HepG2 (cell line): ENCODE measurements at regions not wholly inside any gene's neighbourhood (a gene's known extent, or its start where the extent isn't known, plus 50 kb on each side); places are given as distances from the start of the nearest gene placed in this dataset.

Experiments used
- ATF3 ChIP-seq: sonication (generic); formaldehyde crosslinking; IDR thresholded peaks from 2 replicates; pipeline ENCODE4 v1.4.0; 2020; ENCODE audit warnings: missing genetic modification reagents
- BORCS8-MEF2B ChIP-seq: sonication (generic); formaldehyde crosslinking; IDR thresholded peaks from 2 replicates; pipeline ENCODE4 v1.8.0; 2022; ENCODE audit warnings: mild to moderate bottlenecking, missing genetic modification reagents
- CBX5 ChIP-seq: sonication (generic); formaldehyde crosslinking; IDR thresholded peaks from 2 replicates; pipeline ENCODE4 v1.4.0; 2020; ENCODE audit warnings: missing genetic modification reagents, borderline replicate concordance
- DNMT1 ChIP-seq: sonication (generic); formaldehyde crosslinking; IDR thresholded peaks from 2 replicates; pipeline ENCODE4 v1.5.1; 2020; ENCODE audit warnings: mild to moderate bottlenecking, missing genetic modification reagents
- DNMT3B ChIP-seq: conservative IDR thresholded peaks from 2 replicates; pipeline ENCODE4 v1.6.1; 2016; ENCODE audit warnings: missing biosample characterization, control low read depth
- FOXA1 ChIP-seq, 2 experiments: fragments of 450-650 bp in 1 of 2; sonication (generic) in 1 of 2; formaldehyde crosslinking in 1 of 2; IDR thresholded peaks; 2 replicates each; pipeline versions ENCODE4 v1.4.0 to v1.6.1; 2016 to 2020; ENCODE audit warnings: missing genetic modification reagents in 1 of 2
- HNRNPK ChIP-seq: fragments of 200-400 bp; formaldehyde crosslinking; IDR thresholded peaks from 2 replicates; pipeline ENCODE4 v1.6.1; 2018; ENCODE audit warnings: low read length, low read depth, moderate library complexity, mild to moderate bottlenecking; ENCODE audit not compliant: poor library complexity, severe bottlenecking
- HNRNPUL1 ChIP-seq: fragments of 200-400 bp; formaldehyde crosslinking; IDR thresholded peaks from 2 replicates; pipeline ENCODE4 v1.6.1; 2017; ENCODE audit warnings: low read depth, mild to moderate bottlenecking, low read length, moderate library complexity
- KAT8 ChIP-seq: IDR thresholded peaks from 2 replicates; pipeline ENCODE4 v1.6.1; 2016; ENCODE audit warnings: missing genetic modification reagents, missing compliant biosample characterization
- KMT2B ChIP-seq: IDR thresholded peaks from 2 replicates; pipeline ENCODE4 v1.6.1; 2016; ENCODE audit warnings: missing genetic modification reagents, missing compliant biosample characterization
- MYNN ChIP-seq: sonication (generic); formaldehyde crosslinking; IDR thresholded peaks from 2 replicates; pipeline ENCODE4 v1.4.0; 2020; ENCODE audit warnings: mild to moderate bottlenecking, low read depth, missing genetic modification reagents
- POLR2AphosphoS2 ChIP-seq: IDR thresholded peaks from 2 replicates; pipeline ENCODE4 v1.6.1; 2011; ENCODE audit warnings: low read depth, low read length, improper control_type of control experiment
- SATB2 ChIP-seq: sonication (generic); formaldehyde crosslinking; IDR thresholded peaks from 2 replicates; pipeline ENCODE4 v1.5.0; 2020; ENCODE audit warnings: missing genetic modification reagents
- U2AF2 ChIP-seq: fragments of 200-400 bp; formaldehyde crosslinking; IDR thresholded peaks from 2 replicates; pipeline ENCODE4 v1.6.1; 2017; ENCODE audit warnings: low read depth, mild to moderate bottlenecking, low read length
- ZBTB37 ChIP-seq: sonication (generic); formaldehyde crosslinking; IDR thresholded peaks from 2 replicates; pipeline ENCODE4 v1.4.0; 2020; ENCODE audit warnings: mild to moderate bottlenecking, missing genetic modification reagents
- ZBTB7A ChIP-seq: sonication (generic); formaldehyde crosslinking; IDR thresholded peaks from 2 replicates; pipeline ENCODE4 v1.8.0; 2022; ENCODE audit warnings: mild to moderate bottlenecking, missing genetic modification reagents
- ZMYM4 ChIP-seq: sonication (generic); formaldehyde crosslinking; IDR thresholded peaks from 2 replicates; pipeline ENCODE4 v1.8.1; 2023; ENCODE audit warnings: mild to moderate bottlenecking, missing genetic modification reagents
- ZNF101 ChIP-seq: sonication (generic); formaldehyde crosslinking; IDR thresholded peaks from 2 replicates; pipeline ENCODE4 v1.4.0; 2020; ENCODE audit warnings: mild to moderate bottlenecking, low read depth, missing genetic modification reagents, borderline replicate concordance
- ZNF17 ChIP-seq: sonication (generic); formaldehyde crosslinking; IDR thresholded peaks from 2 replicates; pipeline ENCODE4 v1.5.0; 2020; ENCODE audit warnings: mild to moderate bottlenecking, missing genetic modification reagents
- ZNF232 ChIP-seq: sonication (generic); formaldehyde crosslinking; IDR thresholded peaks from 2 replicates; pipeline ENCODE4 v1.4.0; 2020; ENCODE audit warnings: missing genetic modification reagents, borderline replicate concordance
- ZNF343 ChIP-seq: sonication (generic); formaldehyde crosslinking; IDR thresholded peaks from 2 replicates; pipeline ENCODE4 v1.4.0; 2020; ENCODE audit warnings: mild to moderate bottlenecking, missing genetic modification reagents
- ZNF773 ChIP-seq: sonication (generic); formaldehyde crosslinking; IDR thresholded peaks from 2 replicates; pipeline ENCODE4 v1.4.0; 2020; ENCODE audit warnings: missing genetic modification reagents, borderline replicate concordance
- ZSCAN9 ChIP-seq: IDR thresholded peaks from 2 replicates; pipeline ENCODE4 v1.6.1; 2016; ENCODE audit warnings: borderline replicate concordance
- TF ChIP-seq, protein P1 (sequence below): sonication (generic); formaldehyde crosslinking; IDR thresholded peaks from 2 replicates; pipeline ENCODE4 v1.4.0; 2020; ENCODE audit warnings: missing genetic modification reagents
- TF ChIP-seq, protein P2 (sequence below): sonication (generic); formaldehyde crosslinking; IDR thresholded peaks from 2 replicates; pipeline ENCODE4 v1.5.0; 2020; ENCODE audit warnings: mild to moderate bottlenecking, missing genetic modification reagents

- peak; percentile 32; the same call in 1 of the 2 replicates for TF ChIP-seq ZNF343 (CRISPR knock-in tag)
- 0 out of 2 replicates have a peak, but pooled peaks have one; percentile 47 for TF ChIP-seq ZBTB37 (CRISPR knock-in tag)
- no peak; the same call in 1 of the 2 replicates for TF ChIP-seq KAT8 (CRISPR knock-in tag)
- peak; percentile 87 for TF ChIP-seq ZBTB7A (CRISPR knock-in tag)
- TF ChIP-seq FOXA1 (IDR thresholded peaks at IDR 0.05): no peak
- TF ChIP-seq FOXA1 (CRISPR knock-in tag; IDR thresholded peaks at IDR 0.05): peak; percentile 36; the same call in 1 of the 2 replicates
- TF ChIP-seq, protein P1, sequence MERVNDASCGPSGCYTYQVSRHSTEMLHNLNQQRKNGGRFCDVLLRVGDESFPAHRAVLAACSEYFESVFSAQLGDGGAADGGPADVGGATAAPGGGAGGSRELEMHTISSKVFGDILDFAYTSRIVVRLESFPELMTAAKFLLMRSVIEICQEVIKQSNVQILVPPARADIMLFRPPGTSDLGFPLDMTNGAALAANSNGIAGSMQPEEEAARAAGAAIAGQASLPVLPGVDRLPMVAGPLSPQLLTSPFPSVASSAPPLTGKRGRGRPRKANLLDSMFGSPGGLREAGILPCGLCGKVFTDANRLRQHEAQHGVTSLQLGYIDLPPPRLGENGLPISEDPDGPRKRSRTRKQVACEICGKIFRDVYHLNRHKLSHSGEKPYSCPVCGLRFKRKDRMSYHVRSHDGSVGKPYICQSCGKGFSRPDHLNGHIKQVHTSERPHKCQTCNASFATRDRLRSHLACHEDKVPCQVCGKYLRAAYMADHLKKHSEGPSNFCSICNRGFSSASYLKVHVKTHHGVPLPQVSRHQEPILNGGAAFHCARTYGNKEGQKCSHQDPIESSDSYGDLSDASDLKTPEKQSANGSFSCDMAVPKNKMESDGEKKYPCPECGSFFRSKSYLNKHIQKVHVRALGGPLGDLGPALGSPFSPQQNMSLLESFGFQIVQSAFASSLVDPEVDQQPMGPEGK (CRISPR knock-in tag): peak; percentile 88
- no peak; the same call in 1 of the 2 replicates for TF ChIP-seq MYNN (CRISPR knock-in tag)
- no peak for TF ChIP-seq POLR2AphosphoS2
- TF ChIP-seq ZNF101 (CRISPR knock-in tag): no peak
- TF ChIP-seq U2AF2: no peak
- no peak for TF ChIP-seq ZMYM4 (CRISPR knock-in tag)
- no peak for TF ChIP-seq ZNF17 (CRISPR knock-in tag)
- no peak for TF ChIP-seq ZNF232
- TF ChIP-seq HNRNPK: no peak
- TF ChIP-seq DNMT3B (CRISPR knock-in tag): no peak
- TF ChIP-seq ZNF773 (CRISPR knock-in tag): no peak
- no peak; the same call in 1 of the 2 replicates for TF ChIP-seq CBX5 (CRISPR knock-in tag)
- no peak for TF ChIP-seq HNRNPUL1
- no peak for TF ChIP-seq KMT2B (CRISPR knock-in tag)
- no peak for TF ChIP-seq SATB2 (CRISPR knock-in tag)
- peak; percentile 53; the same call in 1 of the 2 replicates for TF ChIP-seq BORCS8-MEF2B (CRISPR knock-in tag)
- TF ChIP-seq DNMT1: no peak
- TF ChIP-seq, protein P2, sequence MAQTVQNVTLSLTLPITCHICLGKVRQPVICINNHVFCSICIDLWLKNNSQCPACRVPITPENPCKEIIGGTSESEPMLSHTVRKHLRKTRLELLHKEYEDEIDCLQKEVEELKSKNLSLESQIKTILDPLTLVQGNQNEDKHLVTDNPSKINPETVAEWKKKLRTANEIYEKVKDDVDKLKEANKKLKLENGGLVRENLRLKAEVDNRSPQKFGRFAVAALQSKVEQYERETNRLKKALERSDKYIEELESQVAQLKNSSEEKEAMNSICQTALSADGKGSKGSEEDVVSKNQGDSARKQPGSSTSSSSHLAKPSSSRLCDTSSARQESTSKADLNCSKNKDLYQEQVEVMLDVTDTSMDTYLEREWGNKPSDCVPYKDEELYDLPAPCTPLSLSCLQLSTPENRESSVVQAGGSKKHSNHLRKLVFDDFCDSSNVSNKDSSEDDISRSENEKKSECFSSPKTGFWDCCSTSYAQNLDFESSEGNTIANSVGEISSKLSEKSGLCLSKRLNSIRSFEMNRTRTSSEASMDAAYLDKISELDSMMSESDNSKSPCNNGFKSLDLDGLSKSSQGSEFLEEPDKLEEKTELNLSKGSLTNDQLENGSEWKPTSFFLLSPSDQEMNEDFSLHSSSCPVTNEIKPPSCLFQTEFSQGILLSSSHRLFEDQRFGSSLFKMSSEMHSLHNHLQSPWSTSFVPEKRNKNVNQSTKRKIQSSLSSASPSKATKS: no peak
- TF ChIP-seq ZSCAN9: no peak
- TF ChIP-seq ATF3 (CRISPR knock-in tag): 0 out of 2 replicates have a peak, but pooled peaks have one; percentile 50
These were observed 103.8 kb downstream of the CEBPB start (continued) for GRCh38 chr20:50294164-50295088.
